ENCODE measurements at regions not wholly inside any gene's neighbourhood (a gene's known extent, or its start where the extent isn't known, plus 50 kb on each side); places are given as distances from the start of the nearest gene placed in this dataset.
"Not testable (repeated sequence)": the region's sequence is repeated elsewhere in the genome, so short reads cannot be mapped to it uniquely, and the experiment has no call there.

DNA sequence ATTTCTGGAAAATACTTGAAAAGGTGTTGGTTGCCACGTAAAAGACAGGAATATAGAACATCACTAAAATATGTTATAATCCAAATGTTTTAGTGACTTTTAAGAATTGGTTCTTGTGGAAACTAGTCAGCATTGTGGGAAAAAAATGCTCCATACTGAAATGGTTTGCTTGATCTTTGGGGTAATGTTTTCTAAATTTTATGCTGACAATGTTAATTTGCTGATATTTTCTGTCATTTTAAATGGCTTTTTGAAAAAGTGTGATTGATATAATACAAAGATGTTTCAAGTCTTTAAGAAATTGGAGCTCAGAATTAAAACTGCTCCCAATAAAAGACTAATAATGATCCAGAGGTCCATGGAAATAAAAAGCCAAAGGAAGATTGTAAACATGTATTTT is 610.9 kb downstream of the ADGRL2 start:
- no peak overlapping the region for H3K4me3 ChIP-seq (ENCODE audit: low read depth, low read length)

DNA sequence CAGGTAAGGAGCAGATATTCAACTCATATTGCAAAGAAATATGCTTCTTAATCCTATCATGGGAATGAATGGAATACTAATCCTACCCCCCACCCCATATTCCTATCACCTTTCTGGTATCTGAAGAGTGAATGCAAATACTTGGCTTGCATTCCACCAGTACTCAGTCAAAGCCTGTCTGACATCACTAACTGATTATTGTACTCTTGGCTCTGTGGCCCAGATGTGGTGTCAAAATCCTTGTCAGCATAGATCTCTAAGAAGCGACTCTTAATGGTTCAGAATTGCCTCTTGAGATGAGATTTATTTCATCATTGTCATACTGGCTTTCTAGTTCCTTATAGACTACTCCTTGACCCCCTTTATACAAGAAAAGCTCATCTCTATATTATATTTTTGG is 604.6 kb downstream of the ADGRL2 start:
- H3K4me3 ChIP-seq (ENCODE audit: low read depth, low read length), result no peak overlapping the region

DNA sequence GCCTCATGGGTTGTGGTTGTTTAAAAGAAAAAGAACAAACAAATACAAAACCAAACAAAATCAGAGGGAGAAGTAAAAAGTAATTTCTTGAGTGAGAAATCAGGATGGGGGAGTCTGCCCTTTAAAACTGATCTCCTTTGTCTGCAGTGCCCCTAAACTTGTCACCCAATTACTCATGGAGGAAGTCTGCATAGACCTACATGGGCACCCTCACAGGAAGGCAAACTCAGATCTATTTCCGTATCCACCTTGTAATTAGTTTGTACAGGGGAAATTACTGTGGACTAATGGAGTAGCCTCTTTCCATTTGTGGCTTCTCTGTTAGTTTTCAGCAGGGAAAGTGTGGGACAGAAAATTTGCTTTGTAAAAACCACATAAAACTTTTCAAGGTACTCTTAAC is 600.4 kb downstream of the ADGRL2 start:
- no peak overlapping the region for H3K4me3 ChIP-seq (ENCODE audit: low read depth, low read length)

DNA sequence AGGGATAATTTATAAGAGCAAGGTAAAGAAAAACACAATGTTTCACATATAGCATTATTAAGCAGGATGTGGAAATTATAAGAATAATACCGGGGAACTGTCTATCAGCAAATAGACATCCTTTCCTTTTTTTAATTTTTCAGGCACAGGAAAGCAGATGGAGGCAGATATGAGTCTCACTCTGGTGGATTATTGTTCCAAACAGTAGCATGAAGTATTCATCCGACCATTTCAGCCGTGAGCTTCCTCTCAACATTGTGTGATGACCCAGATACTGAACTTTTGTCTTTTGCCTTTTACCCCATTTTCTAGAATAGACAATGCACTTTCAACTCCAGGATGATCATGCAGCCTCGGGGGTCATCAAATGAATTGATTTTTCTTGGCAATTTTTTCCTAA is 599.8 kb downstream of the ADGRL2 start:
- H3K4me3 ChIP-seq (ENCODE audit: low read depth, low read length), result no peak overlapping the region

DNA sequence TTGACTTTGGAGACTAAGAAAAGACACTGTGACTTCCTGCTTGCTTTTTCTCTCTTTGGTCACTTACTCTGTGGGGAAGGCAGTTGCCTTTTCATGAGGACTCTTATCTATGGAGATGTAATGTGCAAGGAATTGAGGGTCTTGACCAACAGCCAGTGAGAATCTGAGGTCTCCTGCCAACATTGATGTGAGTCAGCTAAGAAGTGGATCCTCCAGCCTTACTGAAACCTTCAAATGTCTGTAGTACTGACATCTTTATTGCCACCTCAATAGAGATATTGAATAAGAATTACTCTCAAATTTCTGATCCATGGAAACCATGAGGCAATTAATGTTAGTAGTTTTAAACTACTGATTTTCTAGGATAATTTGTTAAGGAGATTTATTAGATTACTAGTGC is 598.4 kb downstream of the ADGRL2 start:
- no peak overlapping the region for H3K4me3 ChIP-seq (ENCODE audit: low read depth, low read length)

DNA sequence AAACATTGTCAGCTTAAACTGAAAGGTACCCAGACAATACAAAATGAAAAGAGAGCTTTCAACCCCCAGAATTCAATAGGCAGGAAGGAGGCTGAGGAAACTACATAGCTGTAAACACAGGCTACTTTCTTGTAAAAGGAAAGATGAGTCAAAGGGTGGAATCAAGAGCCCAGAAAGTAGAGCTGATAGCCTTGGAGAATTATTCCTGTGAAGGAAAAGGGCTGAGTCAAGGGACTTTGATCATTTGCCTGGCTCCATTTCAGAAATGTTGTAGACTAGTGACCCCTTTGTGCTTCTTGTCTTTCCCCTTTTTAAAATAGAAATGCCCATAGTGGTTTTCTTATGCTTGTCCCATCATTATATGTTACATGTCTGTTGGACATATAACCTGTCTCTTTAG is 597.6 kb downstream of the ADGRL2 start:
- no peak overlapping the region for H3K4me3 ChIP-seq (ENCODE audit: low read depth, low read length)

DNA sequence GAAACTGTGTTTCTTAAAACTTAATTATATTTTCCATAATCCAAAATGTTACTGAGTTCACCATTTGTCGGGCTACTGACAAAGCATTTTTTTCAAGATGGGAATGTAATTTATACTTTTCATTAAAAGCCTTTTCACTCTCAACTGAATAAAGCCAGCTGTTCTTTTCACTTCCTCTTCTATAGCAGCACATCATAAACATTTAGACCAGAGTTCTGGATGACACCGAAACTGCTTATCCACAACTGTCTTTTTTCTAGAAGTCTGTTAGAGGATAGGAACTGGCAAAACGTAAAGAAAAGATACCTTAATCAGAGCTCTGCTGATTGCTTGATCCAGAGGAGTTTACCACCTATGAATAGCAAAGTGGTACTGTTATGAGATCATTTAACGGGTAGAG is 594.7 kb downstream of the ADGRL2 start:
- no peak overlapping the region for H3K4me3 ChIP-seq (ENCODE audit: low read depth, low read length)

DNA sequence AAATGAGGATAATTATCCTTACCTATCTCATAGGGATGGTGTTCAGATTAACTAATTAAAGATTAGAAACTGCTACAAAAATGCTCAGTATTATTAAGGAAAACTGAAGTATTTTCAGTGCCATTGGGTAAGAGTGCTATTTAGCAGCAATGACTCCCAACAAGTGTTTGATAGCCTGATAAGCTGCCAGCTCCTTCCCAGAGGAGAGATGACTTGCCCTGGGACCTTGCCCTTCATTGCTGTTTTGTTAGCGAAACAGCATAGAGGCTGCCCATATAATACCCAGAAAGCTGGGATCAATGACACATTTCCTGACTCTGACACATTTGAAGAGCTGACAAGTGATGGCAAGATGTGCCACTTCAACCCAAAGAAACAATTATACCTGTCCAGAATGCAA is 592.2 kb downstream of the ADGRL2 start:
- H3K4me3 ChIP-seq (ENCODE audit: low read depth, low read length), result no peak overlapping the region

DNA sequence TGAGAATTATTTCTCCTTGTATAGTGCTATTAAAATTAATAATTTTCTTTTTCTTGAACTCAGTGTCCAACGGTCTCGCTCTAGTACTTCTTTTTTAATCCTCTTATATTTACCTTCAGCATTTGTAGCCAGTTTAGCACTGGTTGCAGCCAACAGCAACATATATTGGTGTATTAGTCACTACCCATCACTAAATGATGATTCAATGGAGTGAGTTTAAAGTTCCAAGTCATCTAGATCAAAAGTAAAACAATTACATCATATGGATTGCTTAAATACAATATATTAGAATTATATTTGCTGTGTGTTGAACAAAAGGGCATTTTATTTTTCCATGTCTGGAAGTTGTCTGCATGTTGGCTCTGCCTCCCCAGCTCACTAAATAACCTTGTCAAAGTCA is 591.8 kb downstream of the ADGRL2 start:
- no peak overlapping the region for H3K4me3 ChIP-seq (ENCODE audit: low read depth, low read length)

DNA sequence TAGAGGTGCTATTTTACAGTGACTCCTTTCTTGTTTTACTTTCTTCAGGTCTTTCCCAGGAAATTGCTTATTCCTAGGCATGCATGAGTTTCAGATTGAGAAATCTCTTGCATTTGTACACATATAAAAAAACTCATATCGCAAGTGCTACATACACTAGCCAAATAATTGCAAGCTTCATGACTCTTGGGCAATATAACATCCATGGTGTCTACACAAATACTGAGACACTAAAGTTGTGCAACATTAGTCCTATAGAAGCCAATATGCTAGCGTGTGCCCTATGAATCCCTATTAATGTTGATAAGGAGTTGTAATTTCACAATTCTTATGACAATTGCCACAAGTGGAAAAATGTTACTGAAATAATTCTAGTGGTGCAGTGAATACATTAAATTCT is 591.0 kb downstream of the ADGRL2 start:
- H3K4me3 ChIP-seq (ENCODE audit: low read depth, low read length), result no peak overlapping the region

DNA sequence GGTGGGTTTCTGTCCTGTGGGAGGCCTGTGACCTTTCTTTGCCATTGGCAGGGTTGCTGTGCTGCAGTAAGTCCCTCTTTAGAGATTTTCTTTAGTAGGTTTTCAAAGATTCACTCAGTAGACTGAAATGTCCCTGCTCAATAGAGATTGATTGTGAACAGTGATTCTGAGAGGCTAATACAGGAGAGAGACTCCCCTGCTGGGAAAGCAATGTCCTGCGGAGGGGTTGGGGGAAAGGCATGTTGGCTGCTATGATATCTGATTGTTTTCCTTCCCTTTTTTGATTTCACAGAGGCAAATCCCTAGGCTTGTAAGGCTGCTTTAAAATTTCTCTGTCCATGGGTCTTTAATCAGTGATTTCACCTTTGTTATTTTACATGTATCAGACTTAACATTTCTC is 589.9 kb downstream of the ADGRL2 start:
- no peak overlapping the region for H3K4me3 ChIP-seq (ENCODE audit: low read depth, low read length)

DNA sequence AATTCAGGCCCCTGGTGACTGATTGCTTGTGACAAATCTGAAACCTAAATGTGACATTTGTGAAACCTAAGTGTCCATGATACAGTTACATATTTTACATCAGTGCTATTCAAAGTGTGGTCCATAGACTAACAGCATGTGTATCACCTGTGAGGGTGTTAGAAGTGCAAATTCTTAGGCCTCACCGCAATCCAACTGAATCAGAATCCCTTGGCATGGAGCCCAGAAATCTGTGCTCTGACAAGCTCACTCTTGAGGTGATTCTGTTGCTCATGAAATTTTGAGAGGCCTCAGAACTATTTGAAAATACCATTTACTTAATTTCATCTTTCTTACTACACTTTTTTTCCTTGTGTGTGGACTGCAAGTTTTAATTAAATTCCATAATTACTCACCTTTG is 587.9 kb downstream of the ADGRL2 start:
- H3K4me3 ChIP-seq (ENCODE audit: low read depth, low read length), result no peak overlapping the region

DNA sequence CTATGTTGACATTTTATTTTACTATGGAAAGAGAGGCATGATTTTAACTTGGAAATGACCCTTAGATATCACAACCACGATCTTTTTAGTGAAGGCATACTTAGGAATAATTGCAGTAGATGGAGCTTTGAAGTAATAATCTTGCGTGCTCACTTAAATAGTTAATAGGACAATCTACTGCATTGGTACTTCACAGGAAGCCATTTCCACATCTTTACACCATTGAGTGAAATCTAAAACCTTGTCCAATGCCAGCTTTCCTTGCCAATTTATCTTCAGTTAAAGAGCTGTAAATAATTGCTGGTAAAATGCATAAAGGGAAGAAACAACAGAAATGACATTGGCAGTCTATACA is 586.3 kb downstream of the ADGRL2 start:
- no peak overlapping the region for H3K4me3 ChIP-seq (ENCODE audit: low read depth, low read length)

DNA sequence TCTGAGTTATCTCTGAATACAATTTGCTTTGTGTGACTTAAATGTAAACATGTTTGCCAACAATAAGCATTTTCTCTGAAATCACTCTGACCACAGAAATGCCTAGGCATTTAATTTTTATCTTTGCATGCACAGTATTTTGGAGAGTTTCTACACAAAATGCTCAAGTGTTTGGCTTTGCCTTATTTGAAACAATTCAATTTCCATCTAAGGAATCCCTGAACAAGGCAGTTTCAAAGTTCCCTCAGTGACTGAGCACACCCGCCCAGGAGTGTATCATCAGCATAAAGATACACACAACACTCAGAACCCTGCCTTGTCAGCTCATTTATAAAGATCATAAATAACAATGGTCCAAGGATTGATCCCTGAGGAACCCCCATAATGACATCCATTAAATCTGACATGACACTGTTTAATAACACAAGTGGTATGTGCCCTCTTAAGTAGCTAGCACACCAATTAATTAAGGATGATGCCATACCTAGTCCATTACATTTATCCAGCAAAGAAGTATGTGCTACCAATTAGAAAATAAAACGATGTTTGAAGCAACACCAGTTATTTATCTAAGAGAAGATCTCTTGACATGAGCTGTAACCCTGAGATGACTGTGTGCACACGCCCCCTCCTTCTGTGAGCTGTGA is 585.8 kb downstream of the ADGRL2 start:
- no peak overlapping the region for H3K4me3 ChIP-seq (ENCODE audit: low read depth, low read length)

DNA sequence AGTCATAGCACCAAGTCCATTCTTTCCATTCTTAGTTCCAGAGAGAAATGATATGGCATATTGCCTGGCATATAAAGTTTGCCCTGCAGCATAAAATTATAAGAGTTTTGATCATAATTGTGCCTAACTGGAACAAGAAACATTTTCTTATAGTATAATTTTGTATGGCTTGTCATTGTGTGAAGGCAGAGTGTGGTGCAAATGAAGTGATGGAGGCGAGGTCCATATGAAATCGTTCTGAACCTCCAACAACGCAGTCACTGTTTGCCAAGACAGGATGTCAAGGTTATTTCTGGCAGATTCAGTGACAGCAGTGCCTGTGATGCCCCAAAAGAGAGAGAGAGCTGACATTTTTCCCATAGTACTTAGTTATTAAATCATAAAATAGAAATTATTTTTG is 584.0 kb downstream of the ADGRL2 start:
- H3K4me3 ChIP-seq (ENCODE audit: low read depth, low read length), result no peak overlapping the region

DNA sequence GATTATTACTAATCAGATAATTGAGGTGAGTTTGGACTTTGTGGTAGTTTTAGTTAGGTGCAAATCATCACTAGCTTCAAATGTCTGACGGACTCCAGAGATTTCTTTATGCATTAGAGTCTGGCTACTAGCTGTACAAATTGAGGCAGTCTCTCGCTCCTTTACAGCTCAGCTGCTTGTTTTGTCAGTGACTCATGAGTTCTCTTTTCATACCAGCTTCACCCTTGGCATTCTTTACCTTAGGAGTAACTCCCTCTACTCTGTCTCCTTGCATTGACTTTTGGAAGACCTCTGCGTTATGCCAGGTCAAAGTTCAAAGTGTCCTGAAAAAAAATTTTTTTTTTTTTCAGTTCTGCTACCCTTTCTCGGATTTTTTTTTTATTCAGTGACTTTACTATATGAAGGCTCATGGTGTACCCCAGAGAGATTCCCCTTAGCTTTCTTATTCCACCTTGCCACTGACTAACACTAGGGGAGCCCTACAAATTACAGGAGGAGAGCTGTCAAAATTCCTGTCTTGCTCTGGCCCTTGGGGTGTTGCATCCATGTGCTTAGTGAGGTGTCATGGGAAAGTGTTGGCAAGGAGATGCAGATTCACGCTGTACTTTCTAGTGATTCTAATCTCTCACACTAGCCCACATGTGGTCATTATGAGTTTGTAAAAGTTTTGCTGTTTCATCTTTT is 576.6 kb downstream of the ADGRL2 start:
- no peak overlapping the region for H3K4me3 ChIP-seq (ENCODE audit: low read depth, low read length)

DNA sequence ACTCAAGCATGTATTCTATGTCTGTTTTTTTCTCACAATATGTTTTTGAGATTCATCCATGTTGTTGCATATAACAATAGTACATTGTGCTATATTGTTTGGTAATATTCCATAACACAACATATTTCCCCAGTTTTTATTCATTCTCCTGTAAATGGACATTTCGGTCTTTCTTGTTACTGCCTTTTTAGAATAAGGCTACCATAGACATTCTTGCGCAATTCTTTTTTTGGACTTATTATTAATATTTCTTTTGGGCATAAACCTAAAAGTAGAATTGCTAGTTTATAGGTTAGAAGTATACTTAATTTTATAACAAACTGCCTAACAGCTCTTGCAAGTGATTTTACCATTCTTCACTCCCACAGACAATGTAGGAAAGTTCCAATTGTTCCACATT is 573.0 kb downstream of the ADGRL2 start:
- no peak overlapping the region for H3K4me3 ChIP-seq (ENCODE audit: low read depth, low read length)

DNA sequence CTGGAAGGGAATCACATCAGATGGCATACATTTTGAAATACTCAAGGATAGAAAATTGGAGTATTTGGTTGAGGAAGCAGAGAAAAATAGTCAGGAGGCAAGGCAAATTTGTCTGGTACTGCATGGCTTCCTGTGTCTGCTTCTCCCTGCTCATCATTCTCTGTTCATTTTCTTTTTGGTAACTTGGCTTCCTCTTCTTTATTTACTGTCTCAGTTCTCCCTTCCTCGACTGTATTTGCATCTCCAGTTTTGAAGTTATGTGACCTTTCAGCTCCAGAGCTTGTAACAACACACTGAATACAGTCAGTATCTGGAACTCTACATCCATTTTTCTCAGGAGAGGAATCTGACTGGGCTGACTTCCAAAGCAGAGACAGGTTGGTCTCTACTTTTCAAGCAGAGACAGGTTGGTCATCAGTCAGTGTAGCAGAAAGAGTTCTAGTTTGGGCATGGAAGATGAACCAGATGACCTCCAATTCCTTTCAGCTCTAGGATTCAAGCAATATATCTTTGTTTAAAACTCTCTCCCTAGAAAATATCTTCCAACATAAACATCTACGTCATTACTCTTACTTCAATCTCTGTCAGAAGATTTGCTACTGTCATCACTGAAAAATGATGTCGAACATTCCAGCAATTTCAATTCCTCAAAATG is 571.2 kb downstream of the ADGRL2 start:
- no peak overlapping the region for H3K4me3 ChIP-seq (ENCODE audit: low read depth, low read length)

DNA sequence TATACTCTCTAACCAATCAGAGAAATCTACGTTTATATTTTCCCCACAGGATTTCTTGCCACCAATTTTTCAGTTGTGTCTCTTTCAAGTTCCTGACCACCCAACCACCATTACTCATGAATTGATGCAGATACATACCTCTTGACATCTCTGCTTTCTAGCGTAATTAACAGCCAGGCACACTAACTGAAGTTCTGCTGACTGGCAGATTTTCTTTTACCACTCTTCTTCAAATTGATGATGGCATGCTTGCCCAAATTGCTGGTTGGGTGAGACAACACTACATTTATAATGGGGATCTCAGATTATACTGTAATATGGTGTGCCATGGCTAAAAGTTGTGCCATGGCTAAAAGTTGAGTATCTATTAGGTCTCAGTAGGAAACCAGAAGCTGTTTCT is 566.7 kb downstream of the ADGRL2 start:
- H3K4me3 ChIP-seq (ENCODE audit: low read depth, low read length), result no peak overlapping the region

DNA sequence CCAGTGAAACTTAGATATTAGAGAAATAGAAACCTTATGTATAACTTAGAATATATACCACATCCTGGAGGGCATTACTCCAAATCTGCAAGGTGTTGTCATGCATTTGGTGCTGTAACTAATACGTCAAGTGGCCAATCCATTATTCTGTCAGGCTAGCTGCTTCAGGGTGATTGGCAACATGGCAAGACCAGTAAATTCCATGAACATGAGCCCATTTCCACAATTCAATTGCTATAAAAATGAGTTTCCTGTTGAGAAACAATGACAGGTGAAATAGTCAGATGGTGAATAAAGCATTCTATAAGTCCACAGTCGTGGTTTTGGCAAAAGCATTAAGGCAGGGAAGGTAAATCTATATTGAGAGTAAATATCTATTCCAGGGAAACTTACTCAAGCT is 566.0 kb downstream of the ADGRL2 start:
- H3K4me3 ChIP-seq (ENCODE audit: low read depth, low read length), result no peak overlapping the region

DNA sequence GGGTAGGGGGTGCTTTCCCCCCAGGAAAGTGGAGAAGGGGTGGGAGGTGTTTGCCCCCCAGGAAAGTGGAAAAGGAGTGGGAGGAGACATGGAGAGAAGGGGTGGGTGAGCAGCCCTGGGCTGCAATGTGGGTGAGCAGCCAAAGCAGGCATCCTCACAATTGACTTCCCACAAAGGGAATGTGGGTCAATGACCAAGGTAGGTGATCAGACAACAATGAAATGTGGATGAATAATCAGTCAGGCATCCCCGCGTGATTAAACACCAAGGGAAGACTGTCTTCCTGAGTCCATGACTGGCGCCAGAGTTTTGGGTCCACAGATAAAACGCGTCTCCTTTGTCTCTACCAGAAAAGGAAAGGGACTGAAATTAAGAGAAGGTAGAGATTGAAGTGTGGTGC is 558.8 kb downstream of the ADGRL2 start:
- not testable (repeated sequence) for H3K4me3 ChIP-seq (ENCODE audit: low read depth, low read length)

DNA sequence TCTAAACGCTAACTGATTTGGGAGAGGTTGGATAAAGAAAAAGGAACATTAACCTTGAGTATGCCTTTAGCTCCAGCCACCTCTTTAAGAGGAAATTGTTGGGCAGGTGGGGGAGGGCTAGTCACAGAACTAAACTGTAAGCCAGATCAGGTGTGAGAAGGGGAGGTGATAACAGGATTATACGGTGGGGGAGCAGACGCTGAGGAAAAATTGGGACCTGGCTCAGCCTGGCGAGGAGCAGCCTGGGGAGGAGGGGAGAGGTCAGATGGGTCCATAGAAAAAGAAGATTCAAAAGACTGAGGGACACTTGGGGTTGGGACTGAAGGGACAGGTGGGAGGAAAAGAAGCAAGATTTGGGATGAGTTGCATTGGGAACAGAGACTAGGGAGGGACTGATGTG is 558.0 kb downstream of the ADGRL2 start:
- not testable (repeated sequence) for H3K4me3 ChIP-seq (ENCODE audit: low read depth, low read length)

DNA sequence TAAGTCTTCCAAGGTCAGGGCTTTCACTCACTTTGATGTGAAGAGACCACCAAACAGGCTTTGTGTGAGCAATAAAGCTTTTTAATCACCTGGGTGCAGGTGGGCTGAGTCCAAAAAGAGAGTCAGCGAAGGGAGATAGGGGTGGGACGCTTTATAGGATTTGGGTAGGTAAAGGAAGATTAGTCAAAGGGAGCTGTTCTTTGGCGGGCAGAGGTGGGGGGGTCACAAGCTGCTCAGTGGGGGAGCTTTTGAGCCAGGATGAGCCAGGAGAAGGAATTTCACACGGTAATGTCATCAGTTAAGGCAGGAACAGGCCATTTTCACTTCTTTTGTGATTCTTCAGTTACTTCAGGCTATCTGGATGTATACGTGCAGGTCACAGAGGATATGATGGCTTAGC is 553.8 kb downstream of the ADGRL2 start:
- not testable (repeated sequence) for H3K4me3 ChIP-seq (ENCODE audit: low read depth, low read length)
